ENCODE measurements at regions not wholly inside any gene's neighbourhood (a gene's known extent, or its start where the extent isn't known, plus 50 kb on each side); places are given as distances from the start of the nearest gene placed in this dataset.

- TF ChIP-seq TAF1 (IDR thresholded peaks at IDR 0.05; ENCODE audit: low read depth) (no peak), TCF12 (IDR thresholded peaks at IDR 0.05; ENCODE audit: low read depth) (no peak), CREB1 (IDR thresholded peaks at IDR 0.05; ENCODE audit: low read depth) (no peak), EP300 (IDR thresholded peaks at IDR 0.05; ENCODE audit: borderline replicate concordance) (no peak), EGR1 (IDR thresholded peaks at IDR 0.05) (no peak), TEAD4 (IDR thresholded peaks at IDR 0.05) (no peak), NFIC (IDR thresholded peaks at IDR 0.05) (no peak), RAD21 (IDR thresholded peaks at IDR 0.05; ENCODE audit: low read depth) (no peak), YY1 (IDR thresholded peaks at IDR 0.05; ENCODE audit: low read depth) (no peak), CEBPB (IDR thresholded peaks at IDR 0.05) (no peak), FOXM1 (IDR thresholded peaks at IDR 0.05; ENCODE audit: borderline replicate concordance, low read depth) (no peak), USF1 (IDR thresholded peaks at IDR 0.05) (no peak), ZBTB7A (IDR thresholded peaks at IDR 0.05; ENCODE audit: low read depth) (no peak)
- TF ChIP-seq, protein P1, sequence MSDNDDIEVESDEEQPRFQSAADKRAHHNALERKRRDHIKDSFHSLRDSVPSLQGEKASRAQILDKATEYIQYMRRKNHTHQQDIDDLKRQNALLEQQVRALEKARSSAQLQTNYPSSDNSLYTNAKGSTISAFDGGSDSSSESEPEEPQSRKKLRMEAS (IDR thresholded peaks at IDR 0.05): no peak
- TF ChIP-seq, protein P2, sequence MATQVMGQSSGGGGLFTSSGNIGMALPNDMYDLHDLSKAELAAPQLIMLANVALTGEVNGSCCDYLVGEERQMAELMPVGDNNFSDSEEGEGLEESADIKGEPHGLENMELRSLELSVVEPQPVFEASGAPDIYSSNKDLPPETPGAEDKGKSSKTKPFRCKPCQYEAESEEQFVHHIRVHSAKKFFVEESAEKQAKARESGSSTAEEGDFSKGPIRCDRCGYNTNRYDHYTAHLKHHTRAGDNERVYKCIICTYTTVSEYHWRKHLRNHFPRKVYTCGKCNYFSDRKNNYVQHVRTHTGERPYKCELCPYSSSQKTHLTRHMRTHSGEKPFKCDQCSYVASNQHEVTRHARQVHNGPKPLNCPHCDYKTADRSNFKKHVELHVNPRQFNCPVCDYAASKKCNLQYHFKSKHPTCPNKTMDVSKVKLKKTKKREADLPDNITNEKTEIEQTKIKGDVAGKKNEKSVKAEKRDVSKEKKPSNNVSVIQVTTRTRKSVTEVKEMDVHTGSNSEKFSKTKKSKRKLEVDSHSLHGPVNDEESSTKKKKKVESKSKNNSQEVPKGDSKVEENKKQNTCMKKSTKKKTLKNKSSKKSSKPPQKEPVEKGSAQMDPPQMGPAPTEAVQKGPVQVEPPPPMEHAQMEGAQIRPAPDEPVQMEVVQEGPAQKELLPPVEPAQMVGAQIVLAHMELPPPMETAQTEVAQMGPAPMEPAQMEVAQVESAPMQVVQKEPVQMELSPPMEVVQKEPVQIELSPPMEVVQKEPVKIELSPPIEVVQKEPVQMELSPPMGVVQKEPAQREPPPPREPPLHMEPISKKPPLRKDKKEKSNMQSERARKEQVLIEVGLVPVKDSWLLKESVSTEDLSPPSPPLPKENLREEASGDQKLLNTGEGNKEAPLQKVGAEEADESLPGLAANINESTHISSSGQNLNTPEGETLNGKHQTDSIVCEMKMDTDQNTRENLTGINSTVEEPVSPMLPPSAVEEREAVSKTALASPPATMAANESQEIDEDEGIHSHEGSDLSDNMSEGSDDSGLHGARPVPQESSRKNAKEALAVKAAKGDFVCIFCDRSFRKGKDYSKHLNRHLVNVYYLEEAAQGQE (IDR thresholded peaks at IDR 0.05; ENCODE audit: low read depth): no peak
Measured at GRCh38 chr20:63065911-63066310, 59.1 kb upstream of the BHLHE23 start.

DNA sequence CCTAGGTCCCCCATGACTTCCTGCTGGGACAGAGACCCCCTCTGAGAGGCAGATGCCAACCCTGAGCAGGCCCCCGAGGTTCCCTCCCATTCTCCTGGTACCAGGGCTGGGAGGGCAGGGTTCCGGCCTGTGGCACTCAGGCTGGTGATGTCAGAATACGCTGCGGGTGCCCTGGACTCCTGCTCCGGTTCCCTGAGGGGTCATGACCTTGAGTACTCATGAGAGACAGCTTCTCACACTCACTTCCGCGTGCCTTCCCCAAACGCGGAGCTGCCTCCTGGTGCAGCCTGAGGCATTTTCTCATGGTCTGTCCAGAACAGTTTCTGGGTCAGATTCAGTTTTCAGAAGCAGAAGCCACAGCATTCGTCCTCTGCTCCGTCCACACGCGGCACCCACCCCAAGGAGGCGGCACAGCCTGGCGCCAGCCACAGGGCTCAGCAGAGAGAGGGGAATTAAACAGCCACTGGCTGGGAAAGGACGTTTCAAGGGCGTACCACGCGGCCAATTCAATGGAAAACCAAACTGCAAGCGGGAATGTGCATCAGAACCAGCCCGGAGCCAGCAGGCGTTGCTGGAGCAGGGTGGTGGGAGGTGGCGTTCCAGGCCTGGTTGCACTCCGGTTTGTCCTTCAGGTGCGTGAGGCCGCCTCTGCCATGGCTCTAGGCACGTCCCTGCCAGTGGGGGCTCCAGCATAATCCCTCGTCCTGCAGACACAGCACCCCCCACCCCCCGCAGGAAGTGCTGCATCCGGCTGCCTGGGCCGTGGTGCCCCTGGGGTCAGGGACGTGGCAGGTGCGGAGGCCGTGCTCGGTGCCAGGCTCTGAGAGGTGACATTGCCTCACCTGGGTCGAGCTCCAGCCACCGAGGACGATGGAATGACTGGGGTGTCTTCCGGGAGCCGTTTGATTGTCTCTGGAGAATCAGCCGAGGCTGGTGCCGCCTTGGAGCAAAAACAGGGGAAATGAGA lies 58.3 kb upstream of the BHLHE23 start:
- TF ChIP-seq NFIC (IDR thresholded peaks at IDR 0.05) (no peak), YY1 (IDR thresholded peaks at IDR 0.05; ENCODE audit: low read depth) (no peak), TEAD4 (IDR thresholded peaks at IDR 0.05) (no peak), EGR1 (IDR thresholded peaks at IDR 0.05) (no peak), CEBPB (IDR thresholded peaks at IDR 0.05) (no peak), ZBTB7A (IDR thresholded peaks at IDR 0.05; ENCODE audit: low read depth) (no peak), CREB1 (IDR thresholded peaks at IDR 0.05; ENCODE audit: low read depth) (no peak), TAF1 (IDR thresholded peaks at IDR 0.05; ENCODE audit: low read depth) (no peak), TCF12 (IDR thresholded peaks at IDR 0.05; ENCODE audit: low read depth) (no peak), RAD21 (IDR thresholded peaks at IDR 0.05; ENCODE audit: low read depth) (no peak), USF1 (IDR thresholded peaks at IDR 0.05) (no peak), FOXM1 (IDR thresholded peaks at IDR 0.05; ENCODE audit: borderline replicate concordance, low read depth) (no peak), EP300 (IDR thresholded peaks at IDR 0.05; ENCODE audit: borderline replicate concordance) (no peak)
- TF ChIP-seq, protein P2 (IDR thresholded peaks at IDR 0.05; ENCODE audit: low read depth): no peak
- TF ChIP-seq, protein P1 (IDR thresholded peaks at IDR 0.05): no peak

DNA sequence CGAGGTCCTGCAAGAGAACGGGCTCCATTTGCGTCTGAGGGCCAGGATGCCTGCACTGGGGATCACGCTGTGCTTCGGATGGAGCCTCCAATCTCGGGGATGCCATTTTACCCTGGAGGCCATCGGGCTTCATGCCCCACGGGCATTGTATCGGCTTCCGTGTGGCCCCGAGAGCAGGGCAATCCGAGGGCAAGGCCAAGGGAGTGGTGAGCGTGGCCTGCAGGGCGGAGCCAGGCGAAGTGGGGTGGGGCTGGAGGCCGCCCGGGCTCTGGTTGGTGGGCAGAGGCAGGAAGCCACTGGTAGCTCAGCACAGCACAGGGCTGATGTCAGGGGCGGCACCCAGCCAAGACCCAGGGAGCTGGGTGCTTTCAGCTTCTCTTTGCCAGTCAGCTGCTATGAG lies 57.5 kb upstream of the BHLHE23 start:
- TF ChIP-seq TAF1 (IDR thresholded peaks at IDR 0.05; ENCODE audit: low read depth): no peak

DNA sequence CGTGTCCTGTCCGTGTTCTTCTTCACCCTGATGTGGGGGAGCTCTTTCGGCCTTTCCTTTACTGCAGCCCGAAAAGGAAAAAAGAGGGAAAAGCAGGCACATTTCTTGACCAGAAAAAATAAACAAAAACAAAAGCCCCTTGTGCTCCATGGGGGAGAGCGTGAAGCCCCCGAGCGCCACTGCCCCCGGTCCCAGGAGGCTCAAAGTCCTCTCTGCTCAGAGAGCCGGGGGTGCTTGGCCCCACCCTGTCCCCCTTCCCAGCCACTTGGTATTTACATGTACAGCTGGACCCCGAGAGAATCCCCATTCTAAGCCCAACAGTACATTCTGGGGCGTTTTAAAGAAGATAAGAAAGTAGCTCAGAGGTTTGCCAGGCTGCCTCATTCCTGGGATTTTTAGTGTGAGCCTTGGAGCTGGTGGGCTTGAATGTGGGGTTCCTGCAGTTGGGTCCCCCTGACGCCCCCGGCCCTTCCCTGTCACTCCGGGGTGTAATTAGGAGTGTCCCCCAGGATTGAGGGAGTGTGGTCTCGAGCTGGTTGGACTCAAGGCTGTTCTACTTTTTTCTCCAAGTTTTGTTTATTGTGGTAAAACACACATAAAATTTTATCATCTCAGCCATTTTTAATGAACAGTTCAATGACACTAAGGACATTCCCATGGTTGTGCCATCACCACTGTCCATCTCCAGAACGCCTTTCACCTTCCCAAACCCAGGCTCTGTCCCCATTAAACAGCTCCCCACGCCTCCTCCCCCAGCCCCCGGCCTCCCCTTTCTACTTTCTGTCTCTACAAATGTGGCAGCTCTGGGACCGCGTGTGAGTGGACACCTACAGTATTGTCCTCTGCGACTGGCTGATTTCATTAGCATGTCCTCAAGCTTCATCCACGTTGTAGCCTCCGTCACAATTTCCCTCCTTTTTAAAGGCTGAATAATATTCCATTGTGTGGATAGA lies 55.7 kb upstream of the BHLHE23 start:
- no peak for TF ChIP-seq FOXM1 (IDR thresholded peaks at IDR 0.05; ENCODE audit: borderline replicate concordance, low read depth)
- TF ChIP-seq ZBTB7A (IDR thresholded peaks at IDR 0.05; ENCODE audit: low read depth): no peak
- TF ChIP-seq TCF12 (IDR thresholded peaks at IDR 0.05; ENCODE audit: low read depth): no peak
- TF ChIP-seq TAF1 (IDR thresholded peaks at IDR 0.05; ENCODE audit: low read depth): no peak
- TF ChIP-seq TEAD4 (IDR thresholded peaks at IDR 0.05): no peak
- TF ChIP-seq EGR1 (IDR thresholded peaks at IDR 0.05): no peak
- no peak for TF ChIP-seq EP300 (IDR thresholded peaks at IDR 0.05; ENCODE audit: borderline replicate concordance)
- TF ChIP-seq USF1 (IDR thresholded peaks at IDR 0.05): no peak
